ENCODE measurements at regions not wholly inside any gene's neighbourhood (a gene's known extent, or its start where the extent isn't known, plus 50 kb on each side); places are given as distances from the start of the nearest gene placed in this dataset.

GRCh38 chr6:100944644-100945043 is 63.5 kb upstream of the ASCC3 start:
- no peaks in the 10 kb centered on the region for H3K4me1 ChIP-seq (ENCODE audit: insufficient read depth, low read length)
- no peak overlapping the region for H3K27ac ChIP-seq (ENCODE audit: low read length)
- no peaks in the 10 kb centered on the region for H3K27me3 ChIP-seq (ENCODE audit: insufficient read depth, low read length)
- no peaks in the 10 kb centered on the region for H3K36me3 ChIP-seq (ENCODE audit: insufficient read depth, low read depth, low read length)
- peaks cover 10% of the 10 kb centered on the region for H3K9me3 ChIP-seq (ENCODE audit: insufficient read depth, low read depth, low read length)
- no peak overlapping the region for H3K4me3 ChIP-seq (ENCODE audit: low read length)
- no peak overlapping the region for H3K9ac ChIP-seq (ENCODE audit: low read depth, low read length)

- H3K9me3 ChIP-seq (ENCODE audit: insufficient read depth, low read depth, low read length): peaks cover 10% of the 10 kb centered on the region
- no peaks in the 10 kb centered on the region for H3K4me1 ChIP-seq (ENCODE audit: insufficient read depth, low read length)
- no peak overlapping the region for H3K27ac ChIP-seq (ENCODE audit: low read length)
- H3K36me3 ChIP-seq (ENCODE audit: insufficient read depth, low read depth, low read length): no peaks in the 10 kb centered on the region
- no peak overlapping the region for H3K9ac ChIP-seq (ENCODE audit: low read depth, low read length)
- H3K27me3 ChIP-seq (ENCODE audit: insufficient read depth, low read length): no peaks in the 10 kb centered on the region
- no peak overlapping the region for H3K4me3 ChIP-seq (ENCODE audit: low read length)
Observed at GRCh38 chr6:100946021-100946540, 65.0 kb upstream of the ASCC3 start.

- no peaks in the 10 kb centered on the region for H3K27me3 ChIP-seq (ENCODE audit: insufficient read depth, low read length)
- H3K9ac ChIP-seq (ENCODE audit: low read depth, low read length): no peak overlapping the region
- no peaks in the 10 kb centered on the region for H3K4me1 ChIP-seq (ENCODE audit: insufficient read depth, low read length)
- no peaks in the 10 kb centered on the region for H3K36me3 ChIP-seq (ENCODE audit: insufficient read depth, low read depth, low read length)
- no peak overlapping the region for H3K27ac ChIP-seq (ENCODE audit: low read length)
- peaks cover 10% of the 10 kb centered on the region for H3K9me3 ChIP-seq (ENCODE audit: insufficient read depth, low read depth, low read length)
- no peak overlapping the region for H3K4me3 ChIP-seq (ENCODE audit: low read length)
Observed at GRCh38 chr6:100946711-100947110, 65.6 kb upstream of the ASCC3 start.

GRCh38 chr6:100948381-100949133 is 67.4 kb upstream of the ASCC3 start:
- Histone ChIP-seq H3K9me3 (ENCODE audit: insufficient read depth, low read depth, low read length) (peaks cover 10% of the 10 kb centered on the region), H3K9ac (ENCODE audit: low read depth, low read length) (no peak overlapping the region), H3K27ac (ENCODE audit: low read length) (no peak overlapping the region), H3K27me3 (ENCODE audit: insufficient read depth, low read length) (no peaks in the 10 kb centered on the region), H3K36me3 (ENCODE audit: insufficient read depth, low read depth, low read length) (no peaks in the 10 kb centered on the region), H3K4me1 (ENCODE audit: insufficient read depth, low read length) (no peaks in the 10 kb centered on the region), H3K4me3 (ENCODE audit: low read length) (no peak overlapping the region)

- Histone ChIP-seq H3K4me3 (ENCODE audit: low read length) (no peak overlapping the region), H3K27ac (ENCODE audit: low read length) (no peak overlapping the region), H3K36me3 (ENCODE audit: insufficient read depth, low read depth, low read length) (no peaks in the 10 kb centered on the region), H3K9ac (ENCODE audit: low read depth, low read length) (no peak overlapping the region), H3K9me3 (ENCODE audit: insufficient read depth, low read depth, low read length) (no peaks in the 10 kb centered on the region), H3K4me1 (ENCODE audit: insufficient read depth, low read length) (no peaks in the 10 kb centered on the region), H3K27me3 (ENCODE audit: insufficient read depth, low read length) (no peaks in the 10 kb centered on the region)
Observed at GRCh38 chr6:100952006-100952405, 70.9 kb upstream of the ASCC3 start.

- H3K4me1 ChIP-seq (ENCODE audit: insufficient read depth, low read length): no peaks in the 10 kb centered on the region
Observed at GRCh38 chr6:100959280-100959679, 78.2 kb upstream of the ASCC3 start.

GRCh38 chr6:100962466-100962865 is 81.3 kb upstream of the ASCC3 start:
- H3K36me3 ChIP-seq (ENCODE audit: insufficient read depth, low read depth, low read length): no peaks in the 10 kb centered on the region
- no peaks in the 10 kb centered on the region for H3K27me3 ChIP-seq (ENCODE audit: insufficient read depth, low read length)
- no peak overlapping the region for H3K27ac ChIP-seq (ENCODE audit: low read length)
- H3K4me3 ChIP-seq (ENCODE audit: low read length): no peak overlapping the region
- H3K4me1 ChIP-seq (ENCODE audit: insufficient read depth, low read length): no peaks in the 10 kb centered on the region
- no peak overlapping the region for H3K9ac ChIP-seq (ENCODE audit: low read depth, low read length)
- no peaks in the 10 kb centered on the region for H3K9me3 ChIP-seq (ENCODE audit: insufficient read depth, low read depth, low read length)

More at GRCh38 chr6:100959280-100959679, 78.2 kb upstream of the ASCC3 start:
- Histone ChIP-seq H3K9ac (ENCODE audit: low read depth, low read length) (no peak overlapping the region), H3K9me3 (ENCODE audit: insufficient read depth, low read depth, low read length) (no peaks in the 10 kb centered on the region), H3K4me3 (ENCODE audit: low read length) (no peak overlapping the region), H3K27me3 (ENCODE audit: insufficient read depth, low read length) (no peaks in the 10 kb centered on the region), H3K36me3 (ENCODE audit: insufficient read depth, low read depth, low read length) (no peaks in the 10 kb centered on the region), H3K27ac (ENCODE audit: low read length) (no peak overlapping the region)

- Histone ChIP-seq H3K36me3 (ENCODE audit: insufficient read depth, low read depth, low read length) (no peaks in the 10 kb centered on the region), H3K27me3 (ENCODE audit: insufficient read depth, low read length) (no peaks in the 10 kb centered on the region), H3K4me1 (ENCODE audit: insufficient read depth, low read length) (no peaks in the 10 kb centered on the region), H3K27ac (ENCODE audit: low read length) (no peak overlapping the region), H3K9me3 (ENCODE audit: insufficient read depth, low read depth, low read length) (no peaks in the 10 kb centered on the region), H3K9ac (ENCODE audit: low read depth, low read length) (no peak overlapping the region), H3K4me3 (ENCODE audit: low read length) (no peak overlapping the region)
Observed at GRCh38 chr6:100965067-100965466, 83.9 kb upstream of the ASCC3 start.

- H3K36me3 ChIP-seq (ENCODE audit: insufficient read depth, low read depth, low read length): no peaks in the 10 kb centered on the region
- H3K9ac ChIP-seq (ENCODE audit: low read depth, low read length): no peak overlapping the region
- H3K9me3 ChIP-seq (ENCODE audit: insufficient read depth, low read depth, low read length): no peaks in the 10 kb centered on the region
- H3K27me3 ChIP-seq (ENCODE audit: insufficient read depth, low read length): no peaks in the 10 kb centered on the region
- no peaks in the 10 kb centered on the region for H3K4me1 ChIP-seq (ENCODE audit: insufficient read depth, low read length)
- H3K27ac ChIP-seq (ENCODE audit: low read length): no peak overlapping the region
- no peak overlapping the region for H3K4me3 ChIP-seq (ENCODE audit: low read length)
Observed at GRCh38 chr6:100968949-100969348, 87.8 kb upstream of the ASCC3 start.

- H3K9ac ChIP-seq (ENCODE audit: low read depth, low read length): no peak overlapping the region
- H3K4me3 ChIP-seq (ENCODE audit: low read length): no peak overlapping the region
- no peaks in the 10 kb centered on the region for H3K27me3 ChIP-seq (ENCODE audit: insufficient read depth, low read length)
- H3K36me3 ChIP-seq (ENCODE audit: insufficient read depth, low read depth, low read length): no peaks in the 10 kb centered on the region
- no peaks in the 10 kb centered on the region for H3K9me3 ChIP-seq (ENCODE audit: insufficient read depth, low read depth, low read length)
- H3K27ac ChIP-seq (ENCODE audit: low read length): no peak overlapping the region
- no peaks in the 10 kb centered on the region for H3K4me1 ChIP-seq (ENCODE audit: insufficient read depth, low read length)
Observed at GRCh38 chr6:100979267-100979666, 98.1 kb upstream of the ASCC3 start.

GRCh38 chr6:100980949-100981348 is 99.8 kb upstream of the ASCC3 start:
- Histone ChIP-seq H3K36me3 (ENCODE audit: insufficient read depth, low read depth, low read length) (no peaks in the 10 kb centered on the region), H3K4me1 (ENCODE audit: insufficient read depth, low read length) (no peaks in the 10 kb centered on the region), H3K27ac (ENCODE audit: low read length) (no peak overlapping the region), H3K9me3 (ENCODE audit: insufficient read depth, low read depth, low read length) (no peaks in the 10 kb centered on the region), H3K4me3 (ENCODE audit: low read length) (no peak overlapping the region), H3K27me3 (ENCODE audit: insufficient read depth, low read length) (no peaks in the 10 kb centered on the region), H3K9ac (ENCODE audit: low read depth, low read length) (no peak overlapping the region)

GRCh38 chr6:100986921-100987320 is 105.8 kb upstream of the ASCC3 start:
- no peak overlapping the region for H3K4me3 ChIP-seq (ENCODE audit: low read length)
- no peaks in the 10 kb centered on the region for H3K27me3 ChIP-seq (ENCODE audit: insufficient read depth, low read length)
- H3K27ac ChIP-seq (ENCODE audit: low read length): no peak overlapping the region
- no peak overlapping the region for H3K9ac ChIP-seq (ENCODE audit: low read depth, low read length)
- H3K9me3 ChIP-seq (ENCODE audit: insufficient read depth, low read depth, low read length): no peaks in the 10 kb centered on the region
- H3K4me1 ChIP-seq (ENCODE audit: insufficient read depth, low read length): no peaks in the 10 kb centered on the region
- H3K36me3 ChIP-seq (ENCODE audit: insufficient read depth, low read depth, low read length): no peaks in the 10 kb centered on the region

Measured in iPS-20b (cell line).